ENCODE measurements at regions not wholly inside any gene's neighbourhood (a gene's known extent, or its start where the extent isn't known, plus 50 kb on each side); places are given as distances from the start of the nearest gene placed in this dataset.

GRCh38 chr6:145092554-145092953, 642.8 kb downstream of the EPM2A start:
- TF ChIP-seq CTCF (IDR thresholded peaks at IDR 0.05) = no peak
- TF ChIP-seq POLR2A (IDR thresholded peaks at IDR 0.05) = no peak

Data from Peyer's patch (tissue), 4 donors.